HL-60 (cell line): ENCODE measurements at regions not wholly inside any gene's neighbourhood (a gene's known extent, or its start where the extent isn't known, plus 50 kb on each side); places are given as distances from the start of the nearest gene placed in this dataset.
A peak's percentile ranks its signal among the peaks of the same experiment; 100 is the strongest.

Experiments
- DNase-seq, 2 experiments: peaks; one replicate each; pipeline ENCODE4 v3.0.0-alpha.2; 2010 to 2020; ENCODE audit warnings: low read depth in 1 of 2, low spot score in 1 of 2
- H3K27ac ChIP-seq: fragments of 250-450 bp; sonication (Bioruptor Pico); replicated peaks from 2 replicates; pipeline ENCODE4 v1.5.1; 2020; ENCODE audit warnings: mild to moderate bottlenecking, moderate library complexity
- H3K27me3 ChIP-seq: fragments of 250-450 bp; sonication (Bioruptor Pico); 2 replicates; pipeline ENCODE4 v1.5.1; 2021; ENCODE audit warnings: mild to moderate bottlenecking, moderate library complexity; ENCODE audit not compliant: insufficient read depth, poor library complexity, severe bottlenecking
- H3K4me3 ChIP-seq: replicated peaks from 2 replicates; pipeline ENCODE4 v1.5.1; 2011; ENCODE audit warnings: mild to moderate bottlenecking, control low read depth, low read length; ENCODE audit not compliant: insufficient read depth
- CTCF ChIP-seq: IDR thresholded peaks from one replicate; pipeline ENCODE4 v1.5.1; 2011; ENCODE audit warnings: low read length, control low read depth, inconsistent platforms; ENCODE audit not compliant: insufficient read depth
- GABPA ChIP-seq: IDR thresholded peaks from 2 replicates; pipeline ENCODE4 v1.6.1; 2012; ENCODE audit warnings: low read depth
- POLR2AphosphoS5 ChIP-seq: IDR thresholded peaks from 2 replicates; pipeline ENCODE4 v1.6.1; 2012; ENCODE audit warnings: low read depth
- REST ChIP-seq: IDR thresholded peaks from 2 replicates; pipeline ENCODE4 v1.6.1; 2012; ENCODE audit warnings: low read depth; ENCODE audit not compliant: insufficient replicate concordance
- SPI1 ChIP-seq: IDR thresholded peaks from 2 replicates; pipeline ENCODE4 v1.6.1; 2012; ENCODE audit warnings: low read depth, mild to moderate bottlenecking, borderline replicate concordance

GRCh38 chr4:156169011-156169410 is 215.3 kb upstream of the CTSO start:
- no peak overlapping the region for H3K4me3 ChIP-seq
- TF ChIP-seq CTCF (no peak), POLR2AphosphoS5 (no peak), SPI1 (no peak), REST (no peak), GABPA (no peak)
- no peaks in the 10 kb centered on the region for H3K27me3 ChIP-seq
- no peak overlapping the region for H3K27ac ChIP-seq
- DNase-seq = peak in 1 of 2 experiments; percentile 4

- no peak overlapping the region for H3K4me3 ChIP-seq
- no peak overlapping the region for H3K27ac ChIP-seq
- TF ChIP-seq CTCF = no peak
- TF ChIP-seq REST = no peak
- TF ChIP-seq SPI1 = no peak
- no peak for TF ChIP-seq GABPA
- TF ChIP-seq POLR2AphosphoS5 = no peak
- no peaks in the 10 kb centered on the region for H3K27me3 ChIP-seq
- no peak for DNase-seq
Observed at GRCh38 chr4:156168288-156168687, 214.6 kb upstream of the CTSO start.

- Histone ChIP-seq H3K27me3 (no peaks in the 10 kb centered on the region), H3K27ac (no peak overlapping the region), H3K4me3 (no peak overlapping the region)
- DNase-seq = no peak
- no peak for TF ChIP-seq CTCF
- TF ChIP-seq POLR2AphosphoS5 = no peak
- no peak for TF ChIP-seq SPI1
- no peak for TF ChIP-seq REST
- TF ChIP-seq GABPA = no peak
Observed at GRCh38 chr4:156158747-156159146, 205.1 kb upstream of the CTSO start.
